PC-3 (cell line): ENCODE measurements at regions not wholly inside any gene's neighbourhood (a gene's known extent, or its start where the extent isn't known, plus 50 kb on each side); places are given as distances from the start of the nearest gene placed in this dataset.

Experiments
- ATAC-seq: fragments of 200-7000 bp; cut with Tn5 transposase; 2 replicates; pipeline ENCODE4 v1.9.1; 2020; ENCODE audit warnings: mild to moderate bottlenecking, moderate library complexity
- BruUV-seq: library from RNA; stranded (reverse); fragments of 400-500 nt; replicated peaks from 2 replicates; lab custom pipeline; 2021; lab: Mats Ljungman, UMichigan
- CTCF ChIA-PET: fragments of 300-600 bp; sonication (Branson Sonifier 250); formaldehyde crosslinking; loops from one replicate; lab custom pipeline; 2022; ENCODE audit warnings: antibody characterized with exemption; lab: Charles Lee
- POLR2A ChIA-PET: fragments of 300-600 bp; sonication (Branson Sonifier 250); formaldehyde crosslinking; loops from one replicate; lab custom pipeline; 2022; ENCODE audit warnings: antibody characterized with exemption; ENCODE audit not compliant: unreplicated experiment; lab: Charles Lee
- DNase-seq: peaks from one replicate; pipeline ENCODE4 v3.0.0-alpha.2; 2015
- H2AFZ ChIP-seq: fragments of 300-600 bp; sonication (generic); 2 replicates; pipeline ENCODE4 v1.6.0; 2016; ENCODE audit warnings: antibody characterized with exemption, low read length
- H3F3A ChIP-seq: fragments of 300-600 bp; sonication (generic); one replicate; pipeline ENCODE4 v1.6.0; 2017; ENCODE audit warnings: antibody characterized with exemption, low read length, control low read depth, mild to moderate bottlenecking; ENCODE audit not compliant: unreplicated experiment
- H3K27ac ChIP-seq: fragments of 300-600 bp; sonication (generic); 2 replicates; pipeline ENCODE4 v1.5.1; 2016; ENCODE audit warnings: mild to moderate bottlenecking, low read length
- H3K27me3 ChIP-seq: fragments of 300-600 bp; sonication (generic); 2 replicates; pipeline ENCODE4 v1.6.1; 2016; ENCODE audit warnings: low read length, mixed read lengths
- H3K36me3 ChIP-seq: fragments of 300-600 bp; sonication (generic); 2 replicates; pipeline ENCODE4 v1.6.1; 2016; ENCODE audit warnings: low read depth, mixed run types, low read length, mixed read lengths
- H3K4me1 ChIP-seq: fragments of 300-600 bp; sonication (generic); 2 replicates; pipeline ENCODE4 v1.5.1; 2016; ENCODE audit warnings: low read length; ENCODE audit not compliant: insufficient read depth
- H3K4me2 ChIP-seq: fragments of 300-600 bp; sonication (generic); 2 replicates; pipeline ENCODE4 v1.6.0; 2016; ENCODE audit warnings: low read length
- H3K4me3 ChIP-seq: fragments of 300-600 bp; sonication (generic); 2 replicates; pipeline ENCODE4 v1.5.1; 2016; ENCODE audit warnings: mild to moderate bottlenecking, low read length, mixed read lengths
- H3K79me2 ChIP-seq: fragments of 300-600 bp; sonication (generic); 2 replicates; pipeline ENCODE4 v1.6.1; 2017; ENCODE audit warnings: low read length, mixed read lengths
- H3K9ac ChIP-seq: fragments of 300-600 bp; sonication (generic); 2 replicates; pipeline ENCODE4 v1.6.0; 2016; ENCODE audit warnings: mild to moderate bottlenecking, low read length
- H3K9me2 ChIP-seq: fragments of 300-600 bp; sonication (generic); replicated peaks from 2 replicates; pipeline ENCODE4 v1.6.1; 2016; ENCODE audit warnings: mixed run types, low read length, mixed read lengths
- H3K9me3 ChIP-seq: fragments of 300-600 bp; sonication (generic); 2 replicates; pipeline ENCODE4 v1.6.1; 2016; ENCODE audit warnings: low read length, mixed read lengths
- H4K20me1 ChIP-seq: fragments of 300-600 bp; sonication (generic); 2 replicates; pipeline ENCODE4 v1.6.1; 2016; ENCODE audit warnings: low read length, mixed read lengths
- EZH2 ChIP-seq: fragments of 300-600 bp; sonication (generic); IDR thresholded peaks from one replicate; pipeline ENCODE4 v1.6.1; 2017; ENCODE audit warnings: antibody characterized with exemption, mild to moderate bottlenecking, low read length; ENCODE audit not compliant: unreplicated experiment
- EZH2phosphoT487 ChIP-seq: fragments of 300-600 bp; sonication (generic); IDR thresholded peaks from 2 replicates; pipeline ENCODE4 v1.6.1; 2018; ENCODE audit warnings: mild to moderate bottlenecking, antibody characterized with exemption, low read length, borderline replicate concordance
- intact Hi-C: fragments of 100-400 bp; cut with micrococcal nuclease; formaldehyde crosslinking; loops from 2 replicates; pipeline ENCODE4 v1.9.0; 2023
- TF ChIP-seq, protein P1 (sequence below): fragments of 300-600 bp; sonication (generic); conservative IDR thresholded peaks from 2 replicates; pipeline ENCODE4 v1.5.1; 2017; ENCODE audit warnings: antibody characterized with exemption, low read depth, mild to moderate bottlenecking, low read length

DNA sequence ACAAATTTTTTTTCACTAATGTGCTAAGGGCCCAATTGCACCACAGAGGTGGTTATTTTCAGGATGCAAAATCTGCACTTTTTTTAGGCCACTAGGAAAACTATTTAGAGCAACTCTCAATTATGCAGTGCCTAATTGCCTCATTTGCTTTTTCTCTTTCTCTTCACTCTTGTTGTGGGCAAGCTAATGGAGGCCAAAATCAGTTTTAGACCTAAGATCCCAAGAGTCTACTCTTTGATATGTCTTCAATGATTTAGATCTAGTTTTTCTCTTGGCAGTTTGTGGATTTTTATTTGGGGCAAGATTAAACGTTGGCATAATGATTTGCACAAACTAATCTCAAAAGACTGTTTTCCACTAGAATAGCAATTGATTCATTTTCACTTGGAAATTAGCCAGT is 1996.9 kb downstream of the LRRC4C start:
- Histone ChIP-seq H3K9ac (no peak overlapping the region), H3F3A (no peaks in the 10 kb centered on the region), H3K4me3 (no peak overlapping the region), H2AFZ (no peak overlapping the region), H3K9me3 (no peaks in the 10 kb centered on the region), H4K20me1 (no peaks in the 10 kb centered on the region), H3K4me1 (no peaks in the 10 kb centered on the region), H3K27me3 (no peaks in the 10 kb centered on the region), H3K4me2 (no peak overlapping the region), H3K79me2 (no peaks in the 10 kb centered on the region), H3K27ac (no peak overlapping the region), H3K9me2 (no peaks in the 10 kb centered on the region), H3K36me3 (no peaks in the 10 kb centered on the region)
- POLR2A ChIA-PET: no interaction called here
- TF ChIP-seq, protein P1, sequence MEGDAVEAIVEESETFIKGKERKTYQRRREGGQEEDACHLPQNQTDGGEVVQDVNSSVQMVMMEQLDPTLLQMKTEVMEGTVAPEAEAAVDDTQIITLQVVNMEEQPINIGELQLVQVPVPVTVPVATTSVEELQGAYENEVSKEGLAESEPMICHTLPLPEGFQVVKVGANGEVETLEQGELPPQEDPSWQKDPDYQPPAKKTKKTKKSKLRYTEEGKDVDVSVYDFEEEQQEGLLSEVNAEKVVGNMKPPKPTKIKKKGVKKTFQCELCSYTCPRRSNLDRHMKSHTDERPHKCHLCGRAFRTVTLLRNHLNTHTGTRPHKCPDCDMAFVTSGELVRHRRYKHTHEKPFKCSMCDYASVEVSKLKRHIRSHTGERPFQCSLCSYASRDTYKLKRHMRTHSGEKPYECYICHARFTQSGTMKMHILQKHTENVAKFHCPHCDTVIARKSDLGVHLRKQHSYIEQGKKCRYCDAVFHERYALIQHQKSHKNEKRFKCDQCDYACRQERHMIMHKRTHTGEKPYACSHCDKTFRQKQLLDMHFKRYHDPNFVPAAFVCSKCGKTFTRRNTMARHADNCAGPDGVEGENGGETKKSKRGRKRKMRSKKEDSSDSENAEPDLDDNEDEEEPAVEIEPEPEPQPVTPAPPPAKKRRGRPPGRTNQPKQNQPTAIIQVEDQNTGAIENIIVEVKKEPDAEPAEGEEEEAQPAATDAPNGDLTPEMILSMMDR: no peak
- no peak for ATAC-seq
- no peak for DNase-seq
- CTCF ChIA-PET: no interaction called here
- intact Hi-C loops: no loop called here
- no TSS peak for BruUV-seq

DNA sequence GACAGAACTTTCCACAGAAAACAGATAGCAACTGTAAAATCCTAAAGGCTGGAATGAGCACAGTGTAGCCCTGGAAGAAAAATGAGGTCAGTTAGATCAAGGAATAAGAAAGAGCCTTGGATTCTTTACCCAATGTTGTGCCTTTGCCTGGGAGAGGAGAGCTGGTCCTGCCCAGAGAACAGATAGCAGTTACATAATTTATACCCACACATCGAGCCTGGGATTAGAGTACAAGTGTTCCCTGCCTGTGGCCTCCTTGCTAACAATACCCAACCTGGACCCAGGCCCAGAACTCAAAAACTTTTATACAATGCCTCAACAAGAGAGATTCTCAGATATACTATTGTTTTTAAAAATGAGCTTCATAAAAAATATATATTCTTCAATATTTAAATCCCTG is 1998.4 kb downstream of the LRRC4C start:
- no peaks in the 10 kb centered on the region for H3K9me2 ChIP-seq
- H3K4me2 ChIP-seq: no peak overlapping the region
- H3K4me3 ChIP-seq: no peak overlapping the region
- intact Hi-C loops: no loop called here
- H4K20me1 ChIP-seq: no peaks in the 10 kb centered on the region
- no peaks in the 10 kb centered on the region for H3K79me2 ChIP-seq
- no TSS peak for BruUV-seq
- H3F3A ChIP-seq: no peaks in the 10 kb centered on the region
- H3K9ac ChIP-seq: no peak overlapping the region
- H2AFZ ChIP-seq: no peak overlapping the region
- no peak overlapping the region for H3K27ac ChIP-seq
- ChIA-PET POLR2A (no interaction called here), CTCF (no interaction called here)
- no peaks in the 10 kb centered on the region for H3K27me3 ChIP-seq
- H3K36me3 ChIP-seq: no peaks in the 10 kb centered on the region
- no peaks in the 10 kb centered on the region for H3K9me3 ChIP-seq
- ATAC-seq: no peak
- no peak for TF ChIP-seq EZH2phosphoT487
- TF ChIP-seq EZH2: no peak
- TF ChIP-seq, protein P1: no peak
- H3K4me1 ChIP-seq: no peaks in the 10 kb centered on the region
- DNase-seq: no peak

DNA sequence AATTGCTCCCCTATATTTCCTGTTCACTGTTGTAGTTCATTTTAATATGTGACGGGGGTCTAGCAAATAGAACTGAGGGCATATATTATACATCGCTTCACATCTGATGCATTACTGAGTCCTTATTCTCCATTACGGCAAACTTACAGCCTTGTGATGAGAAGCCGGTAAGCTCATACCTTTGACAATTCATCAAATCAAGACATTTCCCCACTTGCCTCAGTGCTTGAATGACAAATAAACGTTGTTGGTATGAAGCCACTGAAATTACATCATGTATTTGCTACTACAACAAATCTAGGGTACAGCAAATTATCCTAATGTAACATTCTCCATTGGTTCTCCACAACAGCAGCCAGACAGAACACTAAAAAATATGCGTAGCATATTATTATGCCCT is 1999.8 kb downstream of the LRRC4C start:
- no peak for DNase-seq

More for the DNA sequence above, 1999.8 kb downstream of the LRRC4C start:
- H3K27me3 ChIP-seq: no peaks in the 10 kb centered on the region
- H4K20me1 ChIP-seq: no peaks in the 10 kb centered on the region
- TF ChIP-seq, protein P1: no peak
- TF ChIP-seq EZH2phosphoT487: no peak
- no peak for TF ChIP-seq EZH2
- no peaks in the 10 kb centered on the region for H3K9me3 ChIP-seq
- H3F3A ChIP-seq: no peaks in the 10 kb centered on the region
- H2AFZ ChIP-seq: no peak overlapping the region
- ChIA-PET POLR2A (no interaction called here), CTCF (no interaction called here)
- H3K4me2 ChIP-seq: no peak overlapping the region
- no peak overlapping the region for H3K27ac ChIP-seq
- H3K79me2 ChIP-seq: no peaks in the 10 kb centered on the region
- H3K36me3 ChIP-seq: no peaks in the 10 kb centered on the region
- no peak overlapping the region for H3K9ac ChIP-seq
- BruUV-seq: no TSS peak
- intact Hi-C loops: no loop called here
- H3K4me3 ChIP-seq: no peak overlapping the region
- H3K9me2 ChIP-seq: no peaks in the 10 kb centered on the region
- no peak for ATAC-seq
- H3K4me1 ChIP-seq: no peaks in the 10 kb centered on the region
